Inflammatory macrophage treated with lipopolysaccharide for 4 hours (primary cell): ENCODE measurements at regions not wholly inside any gene's neighbourhood (a gene's known extent, or its start where the extent isn't known, plus 50 kb on each side); places are given as distances from the start of the nearest gene placed in this dataset.
A peak's percentile ranks its signal among the peaks of the same experiment; 100 is the strongest.

Experiments used
- DNase-seq: peaks from one replicate; pipeline ENCODE4 v3.0.0-alpha.2; 2020

- no peak for DNase-seq
These were observed 300.9 kb upstream of the AKR1E2 start for GRCh38 chr10:4525103-4525502.

GRCh38 chr10:4522296-4523000, 303.6 kb upstream of the AKR1E2 start:
- no peak for DNase-seq

- peak; percentile 94 for DNase-seq
These were observed 306.2 kb upstream of the AKR1E2 start for GRCh38 chr10:4519658-4520402.

GRCh38 chr10:4517746-4518145, 308.3 kb upstream of the AKR1E2 start:
- peak; percentile 61 for DNase-seq

GRCh38 chr10:4515721-4516120, 310.3 kb upstream of the AKR1E2 start:
- DNase-seq: no peak

- DNase-seq: peak; percentile 98
These were observed 311.4 kb upstream of the AKR1E2 start for GRCh38 chr10:4514445-4515108.

GRCh38 chr10:4512671-4513240, 313.3 kb upstream of the AKR1E2 start:
- DNase-seq: peak; percentile 53

GRCh38 chr10:4512196-4512595, 313.8 kb upstream of the AKR1E2 start:
- DNase-seq: no peak

- DNase-seq: peak; percentile 23
These were observed 314.5 kb upstream of the AKR1E2 start for GRCh38 chr10:4511509-4511908.

GRCh38 chr10:4509405-4509804, 316.6 kb upstream of the AKR1E2 start:
- no peak for DNase-seq

- DNase-seq: no peak
These were observed 319.9 kb upstream of the AKR1E2 start for GRCh38 chr10:4506095-4506494.

- DNase-seq: no peak
These were observed 321.5 kb upstream of the AKR1E2 start for GRCh38 chr10:4504550-4504949.

- no peak for DNase-seq
These were observed 322.9 kb upstream of the AKR1E2 start for GRCh38 chr10:4503076-4503475.

GRCh38 chr10:4501306-4501705, 324.7 kb upstream of the AKR1E2 start:
- DNase-seq: no peak

- DNase-seq: no peak
These were observed 327.2 kb upstream of the AKR1E2 start for GRCh38 chr10:4498711-4499251.

- no peak for DNase-seq
These were observed 331.5 kb upstream of the AKR1E2 start for GRCh38 chr10:4494551-4494950.

- no peak for DNase-seq
These were observed 333.8 kb upstream of the AKR1E2 start for GRCh38 chr10:4492202-4492601.

- no peak for DNase-seq
These were observed 337.1 kb upstream of the AKR1E2 start for GRCh38 chr10:4488904-4489303.

GRCh38 chr10:4485636-4486035, 340.4 kb upstream of the AKR1E2 start:
- no peak for DNase-seq

- no peak for DNase-seq
These were observed 342.2 kb upstream of the AKR1E2 start for GRCh38 chr10:4483811-4484210.

- DNase-seq: no peak
These were observed 343.3 kb upstream of the AKR1E2 start for GRCh38 chr10:4482659-4483058.

GRCh38 chr10:4481192-4481591, 344.8 kb upstream of the AKR1E2 start:
- no peak for DNase-seq

GRCh38 chr10:4479342-4479741, 346.7 kb upstream of the AKR1E2 start:
- DNase-seq: no peak
